HepG2 (cell line): ENCODE measurements at regions not wholly inside any gene's neighbourhood (a gene's known extent, or its start where the extent isn't known, plus 50 kb on each side); places are given as distances from the start of the nearest gene placed in this dataset.

ENCODE experiments used
- ATAC-seq: fragments of 200-7000 bp; cut with Tn5 transposase; 3 replicates; pipeline ENCODE4 v1.9.1; 2020; ENCODE audit warnings: mild to moderate bottlenecking, moderate library complexity
- BruUV-seq: library from RNA; stranded (reverse); fragments of 400-500 nt; replicated peaks from 2 replicates; lab custom pipeline; 2021; lab: Mats Ljungman, UMichigan
- CTCF ChIA-PET: fragments of 300-600 bp; formaldehyde crosslinking; extraction: SDS; loops from one replicate; lab custom pipeline; 2021; ENCODE audit warnings: low total read pairs, inconsistent platforms, low intra/inter-chr PET ratio; lab: Yijun Ruan, JAX
- POLR2A ChIA-PET: fragments of 350-600 bp; sonication (Branson Sonifier 250); formaldehyde crosslinking; loops from one replicate; lab custom pipeline; 2020; ENCODE audit warnings: antibody characterized with exemption, inconsistent platforms; lab: Yijun Ruan, JAX
- DNase-seq: peaks from one replicate; pipeline ENCODE4 v3.0.0-alpha.2; 2015; ENCODE audit warnings: low spot score
- FAIRE-seq: peaks from 3 replicates; lab custom pipeline; 2011; peaks lifted over from hg19 to GRCh38; lab: Jason Lieb, UNC
- H2AFZ ChIP-seq: one replicate; pipeline ENCODE4 v1.6.1; 2011; ENCODE audit warnings: low read length, inconsistent platforms
- H3K27ac ChIP-seq: fragments of 300-600 bp; 3 replicates; pipeline ENCODE4 v1.8.0; 2011; ENCODE audit warnings: mixed run types, mild to moderate bottlenecking, mixed read lengths, low read length, inconsistent platforms; ENCODE audit not compliant: insufficient read depth; ENCODE audit errors: extremely low read length
- H3K27me3 ChIP-seq, 2 experiments: fragments of 200-600 bp in 1 of 2; 2 replicates in 1 of 2; 3 replicates in 1 of 2; pipeline versions ENCODE4 v1.6.0 to v1.8.0; 2011; ENCODE audit warnings: low read length in 2 of 2, mild to moderate bottlenecking in 2 of 2, moderate library complexity in 2 of 2, inconsistent platforms in 1 of 2; ENCODE audit not compliant: insufficient read depth in 2 of 2, control insufficient read depth in 1 of 2
- H3K36me3 ChIP-seq, 2 experiments: fragments of 200-600 bp in 1 of 2; replicated peaks in 1 of 2; 2 replicates in 1 of 2; 3 replicates in 1 of 2; pipeline versions ENCODE4 v1.5.1 to v1.8.0; 2011; ENCODE audit warnings: low read length in 2 of 2, inconsistent platforms in 1 of 2; ENCODE audit not compliant: insufficient read depth in 2 of 2, control insufficient read depth in 1 of 2
- H3K4me1 ChIP-seq: 2 replicates; pipeline ENCODE4 v1.5.1; 2012; ENCODE audit warnings: low read length, inconsistent platforms; ENCODE audit not compliant: insufficient read depth
- H3K4me2 ChIP-seq: 2 replicates; pipeline ENCODE4 v1.6.0; 2011; ENCODE audit warnings: low read depth, low read length, inconsistent platforms
- H3K4me3 ChIP-seq, 3 experiments: fragments of 200-600 bp in 1 of 3; sonication (generic), shearing (Covaris generic) in 1 of 3; replicated peaks in 1 of 3; 2 replicates each; pipeline ENCODE4 v1.5.1; 2011 to 2016; ENCODE audit warnings: low read length in 3 of 3, inconsistent platforms in 2 of 3, low read depth in 2 of 3, mild to moderate bottlenecking in 2 of 3, control low read depth in 1 of 3, mixed read lengths in 1 of 3; ENCODE audit not compliant: insufficient read depth in 1 of 3
- H3K79me2 ChIP-seq: one replicate; pipeline ENCODE4 v1.6.1; 2011; ENCODE audit warnings: low read length, inconsistent platforms; ENCODE audit not compliant: insufficient read depth
- H3K9ac ChIP-seq: 2 replicates; pipeline ENCODE4 v1.6.0; 2011; ENCODE audit warnings: mild to moderate bottlenecking, low read depth, low read length, inconsistent platforms; ENCODE audit not compliant: insufficient read depth
- H3K9me3 ChIP-seq: 2 replicates; pipeline ENCODE4 v1.5.1; 2012; ENCODE audit warnings: mild to moderate bottlenecking, low read length
- H4K20me1 ChIP-seq: 2 replicates; pipeline ENCODE4 v1.6.0; 2011; ENCODE audit warnings: inconsistent platforms, mild to moderate bottlenecking, low read length, moderate library complexity; ENCODE audit not compliant: insufficient read depth
- ATRX ChIP-seq: sonication (generic); formaldehyde crosslinking; IDR thresholded peaks from 2 replicates; pipeline ENCODE4 v1.4.0; 2020; ENCODE audit warnings: missing genetic modification reagents, borderline replicate concordance
- CCDC6 ChIP-seq: sonication (generic); formaldehyde crosslinking; IDR thresholded peaks from 2 replicates; pipeline ENCODE4 v1.8.1; 2022; ENCODE audit warnings: mild to moderate bottlenecking, missing genetic modification reagents, moderate library complexity
- FOXK1 ChIP-seq: sonication (generic); formaldehyde crosslinking; IDR thresholded peaks from 2 replicates; pipeline ENCODE4 v1.4.0; 2020; ENCODE audit warnings: low read depth, missing genetic modification reagents, borderline replicate concordance
- FOXK2 ChIP-seq: fragments of 450-650 bp; IDR thresholded peaks from 2 replicates; pipeline ENCODE4 v1.6.1; 2016
- TSC22D2 ChIP-seq: sonication (generic); formaldehyde crosslinking; IDR thresholded peaks from 2 replicates; pipeline ENCODE4 v1.5.1; 2020; ENCODE audit warnings: missing genetic modification reagents, mild to moderate bottlenecking, borderline replicate concordance
- ZNF207 ChIP-seq: fragments of 450-650 bp; IDR thresholded peaks from 2 replicates; pipeline ENCODE4 v1.6.1; 2016; ENCODE audit warnings: antibody characterized with exemption, borderline replicate concordance
- ZNF530 ChIP-seq: sonication (generic); formaldehyde crosslinking; IDR thresholded peaks from 2 replicates; pipeline ENCODE4 v1.5.0; 2020; ENCODE audit warnings: low read depth, mild to moderate bottlenecking, missing genetic modification reagents
- WGBS: methylation state at CpG from one replicate; pipeline ENCODE4 v1.1.6; 2017; ENCODE audit warnings: low lambda C conversion rate; 5-methylcytosine and 5-hydroxymethylcytosine counted together
- in situ Hi-C: cut with HindIII; loops from 2 replicates; pipeline ENCODE4 v1.10.0; 2017; ENCODE audit warnings: low pct_unique_long_range_greater_than_20kb; ENCODE audit not compliant: extremely low pct_ligation_motif_present
- intact Hi-C: fragments of 100-400 bp; cut with micrococcal nuclease; formaldehyde crosslinking; loops from one replicate; pipeline ENCODE4 v1.10.0; 2022; ENCODE audit not compliant: unreplicated experiment
- TF ChIP-seq, protein P1 (sequence below): sonication (generic); formaldehyde crosslinking; IDR thresholded peaks from 2 replicates; pipeline ENCODE4 v1.4.0; 2020; ENCODE audit warnings: mild to moderate bottlenecking, missing genetic modification reagents
- TF ChIP-seq, protein P2 (sequence below): sonication (generic); formaldehyde crosslinking; IDR thresholded peaks from 2 replicates; pipeline ENCODE4 v1.8.0; 2022; ENCODE audit warnings: missing genetic modification reagents, low read depth, mild to moderate bottlenecking, borderline replicate concordance
- TF ChIP-seq, protein P3 (sequence below): IDR thresholded peaks from 2 replicates; pipeline ENCODE4 v1.6.1; 2016; ENCODE audit warnings: low read depth, borderline replicate concordance

DNA sequence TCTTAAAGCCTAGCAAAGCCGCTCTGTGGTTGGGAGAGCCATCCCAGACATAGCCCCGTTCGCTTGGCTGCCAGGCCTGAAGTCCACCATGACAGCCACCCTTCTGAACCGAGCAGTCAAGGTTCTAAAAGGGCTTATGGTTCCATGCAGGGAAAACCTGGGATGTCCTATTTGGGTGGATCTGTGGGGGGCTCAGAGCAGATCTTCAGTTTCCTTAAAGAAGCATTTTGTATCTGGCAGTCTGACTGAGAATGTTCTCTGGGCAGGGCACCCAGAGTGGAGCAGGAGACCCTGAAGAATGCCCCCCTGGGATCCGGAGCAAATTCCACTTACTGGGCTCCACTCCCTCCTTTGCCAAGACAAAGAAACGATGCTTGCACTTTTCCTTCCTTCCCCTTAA is 127.2 kb downstream of the IRX5 start:
- no peaks in the 10 kb centered on the region for H3K79me2 ChIP-seq
- intact Hi-C loops (no loop called here), in situ Hi-C loops (no loop called here)
- H3K36me3 ChIP-seq, result no peaks in the 10 kb centered on the region
- ATAC-seq, result no peak
- H3K27ac ChIP-seq, result no peak overlapping the region
- no peak overlapping the region for H3K4me3 ChIP-seq
- no peak for FAIRE-seq
- H3K4me2 ChIP-seq, result no peak overlapping the region
- TF ChIP-seq CCDC6 (CRISPR knock-in tag) (no peak), ZNF207 (no peak), ZNF530 (CRISPR knock-in tag) (no peak), FOXK2 (no peak), TSC22D2 (CRISPR knock-in tag) (no peak), ATRX (no peak), FOXK1 (no peak)
- TF ChIP-seq, protein P1, sequence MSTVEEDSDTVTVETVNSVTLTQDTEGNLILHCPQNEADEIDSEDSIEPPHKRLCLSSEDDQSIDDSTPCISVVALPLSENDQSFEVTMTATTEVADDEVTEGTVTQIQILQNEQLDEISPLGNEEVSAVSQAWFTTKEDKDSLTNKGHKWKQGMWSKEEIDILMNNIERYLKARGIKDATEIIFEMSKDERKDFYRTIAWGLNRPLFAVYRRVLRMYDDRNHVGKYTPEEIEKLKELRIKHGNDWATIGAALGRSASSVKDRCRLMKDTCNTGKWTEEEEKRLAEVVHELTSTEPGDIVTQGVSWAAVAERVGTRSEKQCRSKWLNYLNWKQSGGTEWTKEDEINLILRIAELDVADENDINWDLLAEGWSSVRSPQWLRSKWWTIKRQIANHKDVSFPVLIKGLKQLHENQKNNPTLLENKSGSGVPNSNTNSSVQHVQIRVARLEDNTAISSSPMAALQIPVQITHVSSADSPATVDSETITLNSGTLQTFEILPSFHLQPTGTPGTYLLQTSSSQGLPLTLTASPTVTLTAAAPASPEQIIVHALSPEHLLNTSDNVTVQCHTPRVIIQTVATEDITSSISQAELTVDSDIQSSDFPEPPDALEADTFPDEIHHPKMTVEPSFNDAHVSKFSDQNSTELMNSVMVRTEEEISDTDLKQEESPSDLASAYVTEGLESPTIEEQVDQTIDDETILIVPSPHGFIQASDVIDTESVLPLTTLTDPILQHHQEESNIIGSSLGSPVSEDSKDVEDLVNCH (CRISPR knock-in tag), result no peak
- TF ChIP-seq, protein P2, sequence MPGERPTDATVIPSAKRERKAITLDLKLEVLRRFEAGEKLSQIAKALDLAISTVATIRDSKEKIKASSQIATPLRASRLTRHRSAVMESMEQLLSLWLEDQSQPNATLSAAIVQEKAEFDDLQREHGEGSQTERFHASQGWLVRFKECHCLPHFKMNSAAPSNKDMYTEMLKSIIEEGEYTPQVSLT, result no peak
- TF ChIP-seq, protein P3, sequence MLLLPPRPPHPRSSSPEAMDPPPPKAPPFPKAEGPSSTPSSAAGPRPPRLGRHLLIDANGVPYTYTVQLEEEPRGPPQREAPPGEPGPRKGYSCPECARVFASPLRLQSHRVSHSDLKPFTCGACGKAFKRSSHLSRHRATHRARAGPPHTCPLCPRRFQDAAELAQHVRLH (CRISPR knock-in tag), result no peak
- no peak overlapping the region for H2AFZ ChIP-seq
- ChIA-PET POLR2A (no interaction called here), CTCF (no interaction called here)
- no peak overlapping the region for H3K9ac ChIP-seq
- H3K4me1 ChIP-seq, result no peaks in the 10 kb centered on the region
- H4K20me1 ChIP-seq, result no peaks in the 10 kb centered on the region
- BruUV-seq, result no TSS peak
- H3K9me3 ChIP-seq, result 0 out of 2 replicates have a peak, but pooled peaks cover 6% of the 10 kb centered on the region
- no peak for DNase-seq
- H3K27me3 ChIP-seq, result no peaks in the 10 kb centered on the region
- 22% methylated on average over 5 of the region's 6 CpGs for WGBS
